Body of pancreas (tissue), 4 donors: ENCODE measurements at regions not wholly inside any gene's neighbourhood (a gene's known extent, or its start where the extent isn't known, plus 50 kb on each side); places are given as distances from the start of the nearest gene placed in this dataset.
"Not testable (repeated sequence)": the region's sequence is repeated elsewhere in the genome, so short reads cannot be mapped to it uniquely, and the experiment has no call there.

Experiments used
- ATAC-seq: fragments of 150-250 bp; one replicate; pipeline ENCODE4 v1.9.1; 2016
- DNase-seq, 4 donors: peaks; one replicate each; pipeline ENCODE4 v3.0.0-alpha.2; 2019
- H3K27ac ChIP-seq, 4 donors: fragments of 200-600 bp; sonication (generic); 1 replicate in 3 of 4; 2 replicates in 1 of 4; pipeline versions ENCODE4 v1.5.1 to v1.6.1; 2016 to 2019; ENCODE audit warnings: mild to moderate bottlenecking in 1 of 4, mixed read lengths in 1 of 4, moderate library complexity in 1 of 4
- H3K27me3 ChIP-seq, 2 donors: fragments of 200-600 bp; sonication (generic); one replicate each; pipeline ENCODE4 v1.6.0; 2016; ENCODE audit warnings: mild to moderate bottlenecking in 1 of 2
- H3K36me3 ChIP-seq, 2 donors: fragments of 200-600 bp; sonication (generic); replicated peaks in 1 of 2; 2 replicates each; pipeline ENCODE4 v1.5.1; 2016; ENCODE audit warnings: low read depth in 2 of 2; ENCODE audit not compliant: insufficient read depth in 1 of 2
- H3K4me1 ChIP-seq: fragments of 200-600 bp; sonication (generic); one replicate; pipeline ENCODE4 v1.6.0; 2016
- H3K4me3 ChIP-seq, 2 donors: fragments of 200-600 bp; sonication (generic); 1 replicate in 1 of 2; 2 replicates in 1 of 2; pipeline ENCODE4 v1.5.1; 2016 to 2019
- H3K9me3 ChIP-seq, 3 donors: fragments of 200-600 bp; sonication (generic); 1 replicate in 2 of 3; 2 replicates in 1 of 3; pipeline ENCODE4 v1.5.1; 2016
- CTCF ChIP-seq, 7 experiments: fragments of 450-650 bp in 4 of 7; fragments of 200-600 bp in 3 of 7; sonication (generic) in 3 of 7; IDR thresholded peaks; one replicate each; pipeline ENCODE4 v1.5.1; 2016 to 2019; ENCODE audit warnings: antibody characterized with exemption in 7 of 7
- POLR2A ChIP-seq, 3 donors: fragments of 450-650 bp; IDR thresholded peaks; one replicate each; pipeline ENCODE4 v1.6.1; 2016; ENCODE audit warnings: antibody characterized with exemption in 3 of 3, mild to moderate bottlenecking in 2 of 3
- WGBS, 2 donors: methylation state at CpG; one replicate each; pipeline ENCODE4 v1.1.5; 2017; 5-methylcytosine and 5-hydroxymethylcytosine counted together
- intact Hi-C: fragments of 100-400 bp; cut with DNase I; formaldehyde crosslinking; loops from one replicate; pipeline ENCODE4 v1.15.1; 2023

- H3K4me1 ChIP-seq: no peaks in the 10 kb centered on the region
- DNase-seq (no peak), ATAC-seq (no peak)
- H3K27ac ChIP-seq: no peak overlapping the region
- intact Hi-C loops: no loop called here
- no peaks in the 10 kb centered on the region for H3K36me3 ChIP-seq
- no peaks in the 10 kb centered on the region for H3K9me3 ChIP-seq
- no peaks in the 10 kb centered on the region for H3K27me3 ChIP-seq
- no peak overlapping the region for H3K4me3 ChIP-seq
- TF ChIP-seq POLR2A (IDR thresholded peaks at IDR 0.05): no peak
- TF ChIP-seq CTCF (IDR thresholded peaks at IDR 0.05): no peak
- WGBS, 2 donors: 57 to 59% methylated on average over 4 of the region's 4 CpGs
Measured at GRCh38 chr1:219713981-219714381, 101.1 kb upstream of the ZC3H11B start.

- no peaks in the 10 kb centered on the region for H3K9me3 ChIP-seq
- no peaks in the 10 kb centered on the region for H3K36me3 ChIP-seq
- no peaks in the 10 kb centered on the region for H3K4me1 ChIP-seq
- 71 to 75% methylated on average over 4 of the region's 4 CpGs for WGBS, 2 donors
- intact Hi-C loops: no loop called here
- DNase-seq (no peak), ATAC-seq (no peak)
- H3K27me3 ChIP-seq: no peaks in the 10 kb centered on the region
- no peak overlapping the region for H3K27ac ChIP-seq
- H3K4me3 ChIP-seq: no peak overlapping the region
- no peak for TF ChIP-seq CTCF (IDR thresholded peaks at IDR 0.05)
- no peak for TF ChIP-seq POLR2A (IDR thresholded peaks at IDR 0.05)
Measured at GRCh38 chr1:219712506-219712905, 99.6 kb upstream of the ZC3H11B start.

GRCh38 chr1:219710529-219711194 is 97.8 kb upstream of the ZC3H11B start:
- Histone ChIP-seq H3K9me3 (no peaks in the 10 kb centered on the region), H3K27me3 (no peaks in the 10 kb centered on the region), H3K4me3 (no peak overlapping the region), H3K4me1 (no peaks in the 10 kb centered on the region), H3K27ac (no peak overlapping the region), H3K36me3 (no peaks in the 10 kb centered on the region)
- 85 to 88% methylated on average over 6 of the region's 6 CpGs for WGBS, 2 donors
- DNase-seq (no peak), ATAC-seq (no peak)
- intact Hi-C loops: no loop called here
- TF ChIP-seq CTCF (IDR thresholded peaks at IDR 0.05): no peak
- TF ChIP-seq POLR2A (IDR thresholded peaks at IDR 0.05): no peak

- no peaks in the 10 kb centered on the region for H3K4me1 ChIP-seq
- DNase-seq (no peak), ATAC-seq (no peak)
- 51 to 57% methylated on average over 6 of the region's 6 CpGs for WGBS, 2 donors
- intact Hi-C loops: no loop called here
- H3K9me3 ChIP-seq: no peaks in the 10 kb centered on the region
- TF ChIP-seq CTCF (IDR thresholded peaks at IDR 0.05) (no peak), POLR2A (IDR thresholded peaks at IDR 0.05) (no peak)
- H3K36me3 ChIP-seq: no peaks in the 10 kb centered on the region
- H3K27me3 ChIP-seq: no peaks in the 10 kb centered on the region
- H3K27ac ChIP-seq: no peak overlapping the region
- H3K4me3 ChIP-seq: no peak overlapping the region
Measured at GRCh38 chr1:219708919-219709543, 96.1 kb upstream of the ZC3H11B start.

GRCh38 chr1:219707885-219708284 is 95.0 kb upstream of the ZC3H11B start:
- H3K4me1 ChIP-seq, H3K27ac ChIP-seq, H3K27me3 ChIP-seq, H3K9me3 ChIP-seq, H3K4me3 ChIP-seq, intact Hi-C loops, H3K36me3 ChIP-seq, DNase-seq, ATAC-seq: not testable (repeated sequence)
- WGBS, 2 donors: 91 to 97% methylated on average over 1 of the region's 1 CpG

GRCh38 chr1:219704331-219704730 is 91.4 kb upstream of the ZC3H11B start:
- DNase-seq, H3K9me3 ChIP-seq, H3K27ac ChIP-seq, H3K4me3 ChIP-seq, H3K36me3 ChIP-seq, intact Hi-C loops, ATAC-seq, H3K4me1 ChIP-seq, H3K27me3 ChIP-seq: not testable (repeated sequence)
- 47 to 49% methylated on average over 3 of the region's 3 CpGs for WGBS, 2 donors
